Bronchial epithelial cell (primary cell): ENCODE measurements at regions not wholly inside any gene's neighbourhood (a gene's known extent, or its start where the extent isn't known, plus 50 kb on each side); places are given as distances from the start of the nearest gene placed in this dataset.
A peak's percentile ranks its signal among the peaks of the same experiment; 100 is the strongest.

Experiments
- DNase-seq: peaks from one replicate; pipeline ENCODE4 v3.0.0-alpha.2; 2010; ENCODE audit warnings: low read depth
- FAIRE-seq: peaks from 2 replicates; lab custom pipeline; 2011; peaks lifted over from hg19 to GRCh38; lab: Jason Lieb, UNC
- H3K27me3 ChIP-seq: 2 replicates; pipeline ENCODE4 v1.5.1; 2011; ENCODE audit warnings: low read length; ENCODE audit not compliant: control insufficient read depth, insufficient read depth
- H3K36me3 ChIP-seq: 2 replicates; pipeline ENCODE4 v1.5.1; 2011; ENCODE audit warnings: low read length; ENCODE audit not compliant: control insufficient read depth, insufficient read depth
- H3K4me3 ChIP-seq: 2 replicates; pipeline ENCODE4 v1.5.1; 2011; ENCODE audit warnings: mild to moderate bottlenecking, low read depth, low read length, control low read depth
- TF ChIP-seq, protein P1 (sequence below): IDR thresholded peaks from 2 replicates; pipeline ENCODE4 v1.5.1; 2011; ENCODE audit warnings: mild to moderate bottlenecking, moderate library complexity, low read length, control low read depth, inconsistent platforms; ENCODE audit not compliant: insufficient read depth, severe bottlenecking

DNA sequence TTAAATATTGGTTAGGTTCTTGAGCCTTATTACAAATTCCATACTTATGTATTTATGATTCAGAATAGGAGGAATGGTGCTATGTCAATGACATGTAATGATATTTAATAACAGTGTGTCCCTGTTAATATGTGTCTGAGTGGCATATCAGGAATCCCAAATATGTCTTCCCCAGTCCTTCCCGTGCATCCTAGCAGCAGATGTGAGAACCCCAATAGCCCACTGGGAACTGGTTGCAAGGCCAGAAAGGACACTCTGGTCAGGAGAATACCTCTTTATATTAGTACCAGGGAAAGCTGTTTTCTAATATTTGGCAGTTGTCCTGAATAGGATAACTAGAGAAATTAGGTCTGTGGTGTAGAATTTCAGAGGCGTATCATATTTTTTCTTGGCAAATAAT lies 159.1 kb upstream of the PDE7B start:
- TF ChIP-seq, protein P1, sequence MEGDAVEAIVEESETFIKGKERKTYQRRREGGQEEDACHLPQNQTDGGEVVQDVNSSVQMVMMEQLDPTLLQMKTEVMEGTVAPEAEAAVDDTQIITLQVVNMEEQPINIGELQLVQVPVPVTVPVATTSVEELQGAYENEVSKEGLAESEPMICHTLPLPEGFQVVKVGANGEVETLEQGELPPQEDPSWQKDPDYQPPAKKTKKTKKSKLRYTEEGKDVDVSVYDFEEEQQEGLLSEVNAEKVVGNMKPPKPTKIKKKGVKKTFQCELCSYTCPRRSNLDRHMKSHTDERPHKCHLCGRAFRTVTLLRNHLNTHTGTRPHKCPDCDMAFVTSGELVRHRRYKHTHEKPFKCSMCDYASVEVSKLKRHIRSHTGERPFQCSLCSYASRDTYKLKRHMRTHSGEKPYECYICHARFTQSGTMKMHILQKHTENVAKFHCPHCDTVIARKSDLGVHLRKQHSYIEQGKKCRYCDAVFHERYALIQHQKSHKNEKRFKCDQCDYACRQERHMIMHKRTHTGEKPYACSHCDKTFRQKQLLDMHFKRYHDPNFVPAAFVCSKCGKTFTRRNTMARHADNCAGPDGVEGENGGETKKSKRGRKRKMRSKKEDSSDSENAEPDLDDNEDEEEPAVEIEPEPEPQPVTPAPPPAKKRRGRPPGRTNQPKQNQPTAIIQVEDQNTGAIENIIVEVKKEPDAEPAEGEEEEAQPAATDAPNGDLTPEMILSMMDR, result no peak
- H3K4me3 ChIP-seq, result no peak overlapping the region
- no peaks in the 10 kb centered on the region for H3K27me3 ChIP-seq
- DNase-seq (no peak), FAIRE-seq (no peak)
- no peaks in the 10 kb centered on the region for H3K36me3 ChIP-seq

DNA sequence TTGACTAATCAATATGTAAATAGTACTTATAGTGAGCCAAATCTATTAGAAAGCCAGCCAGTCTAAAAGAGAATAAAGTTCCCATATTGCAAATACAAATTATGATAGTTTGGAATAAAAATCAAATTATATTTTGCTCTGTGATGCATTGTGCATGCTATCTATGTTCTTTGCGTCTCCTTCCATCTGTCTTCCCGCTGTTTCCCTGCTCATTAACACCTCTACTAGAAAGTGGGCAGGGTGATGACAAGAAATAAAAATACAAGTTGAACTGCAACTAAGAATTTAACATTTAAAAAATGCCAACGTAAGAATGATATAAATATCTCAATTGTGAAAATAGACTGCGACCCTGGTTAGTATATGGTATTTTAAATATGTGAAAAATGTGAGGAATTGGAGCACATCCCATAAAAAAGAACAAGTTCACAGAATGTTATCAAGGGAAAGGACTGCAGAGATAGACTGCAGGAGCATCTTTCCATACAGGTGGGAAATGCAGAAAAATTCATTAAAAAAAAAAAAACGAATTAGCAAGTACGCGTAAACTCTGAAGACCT lies 157.6 kb upstream of the PDE7B start:
- TF ChIP-seq, protein P1, result no peak
- DNase-seq (no peak), FAIRE-seq (no peak)
- no peaks in the 10 kb centered on the region for H3K27me3 ChIP-seq
- no peaks in the 10 kb centered on the region for H3K36me3 ChIP-seq
- no peak overlapping the region for H3K4me3 ChIP-seq

DNA sequence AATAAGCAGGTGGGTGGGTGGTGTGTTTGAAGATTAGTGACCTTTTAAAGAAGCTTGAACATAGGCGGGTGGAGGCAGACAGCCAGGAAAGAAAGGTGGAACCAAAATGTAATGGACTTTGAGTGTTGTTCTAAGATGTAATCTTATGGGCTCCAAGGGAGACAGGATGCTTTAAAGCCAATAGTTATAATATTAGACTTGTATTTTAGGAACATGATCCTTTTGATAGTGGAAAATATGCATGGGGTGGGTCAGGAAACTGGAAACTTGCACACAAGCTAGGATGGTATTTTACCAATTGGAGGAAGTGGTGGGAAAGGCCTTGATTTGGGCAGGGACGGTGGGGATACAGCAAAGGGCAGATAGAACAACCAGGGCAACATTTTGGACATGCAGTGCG lies 151.8 kb upstream of the PDE7B start:
- no peaks in the 10 kb centered on the region for H3K36me3 ChIP-seq
- FAIRE-seq (no peak), DNase-seq (no peak)
- H3K27me3 ChIP-seq, result no peaks in the 10 kb centered on the region
- TF ChIP-seq, protein P1, result no peak
- H3K4me3 ChIP-seq, result no peak overlapping the region

DNA sequence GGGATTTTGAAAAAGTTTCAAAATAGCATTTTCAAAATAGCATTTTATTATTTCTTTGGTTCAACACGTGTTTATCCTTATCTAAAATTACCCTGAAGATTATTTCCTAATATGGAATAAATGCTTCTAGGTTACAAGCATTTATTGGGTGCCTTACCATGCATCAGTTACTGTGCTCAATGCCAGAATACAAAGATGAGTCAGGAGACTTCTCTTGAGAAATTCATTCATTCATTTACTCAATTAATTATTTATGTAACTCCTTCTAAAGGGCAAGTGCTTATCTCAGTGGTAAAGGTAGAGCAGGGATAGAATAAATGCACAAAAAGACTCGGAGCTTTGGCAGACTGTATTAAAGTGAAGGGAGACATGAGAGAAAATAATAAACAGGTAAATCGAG lies 150.1 kb upstream of the PDE7B start:
- H3K36me3 ChIP-seq, result no peaks in the 10 kb centered on the region
- no peak overlapping the region for H3K4me3 ChIP-seq
- DNase-seq (peak; percentile 10), FAIRE-seq (no peak)
- TF ChIP-seq, protein P1, result no peak
- peaks cover 3% of the 10 kb centered on the region for H3K27me3 ChIP-seq

DNA sequence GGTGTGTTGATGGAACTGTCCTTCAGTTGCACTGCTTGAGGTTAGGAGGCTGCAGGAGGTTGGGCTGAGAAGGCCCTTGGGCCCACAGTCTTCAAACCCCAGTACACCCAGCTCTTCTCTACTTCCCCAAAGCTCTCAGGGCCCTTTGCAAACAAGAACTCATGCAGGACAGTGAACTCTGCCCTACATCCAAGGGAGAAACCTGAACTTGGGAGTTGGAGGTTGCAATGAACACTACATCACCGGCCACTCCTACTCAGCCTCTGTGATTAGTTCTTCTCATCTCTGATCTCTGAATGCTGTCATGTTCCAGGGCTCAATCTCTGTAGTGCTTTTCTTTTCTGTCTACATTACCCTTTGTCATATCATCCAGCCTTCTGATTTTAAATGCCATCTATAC lies 148.5 kb upstream of the PDE7B start:
- Histone ChIP-seq H3K36me3 (no peaks in the 10 kb centered on the region), H3K27me3 (peaks cover 3% of the 10 kb centered on the region)
- no peak for FAIRE-seq

More for the DNA sequence above, 148.5 kb upstream of the PDE7B start:
- H3K4me3 ChIP-seq, result no peak overlapping the region
- TF ChIP-seq, protein P1, result no peak
- DNase-seq, result no peak
